ENCODE measurements at regions not wholly inside any gene's neighbourhood (a gene's known extent, or its start where the extent isn't known, plus 50 kb on each side); places are given as distances from the start of the nearest gene placed in this dataset.
A peak's percentile ranks its signal among the peaks of the same experiment; 100 is the strongest.
"Not testable (repeated sequence)": the region's sequence is repeated elsewhere in the genome, so short reads cannot be mapped to it uniquely, and the experiment has no call there.

DNA sequence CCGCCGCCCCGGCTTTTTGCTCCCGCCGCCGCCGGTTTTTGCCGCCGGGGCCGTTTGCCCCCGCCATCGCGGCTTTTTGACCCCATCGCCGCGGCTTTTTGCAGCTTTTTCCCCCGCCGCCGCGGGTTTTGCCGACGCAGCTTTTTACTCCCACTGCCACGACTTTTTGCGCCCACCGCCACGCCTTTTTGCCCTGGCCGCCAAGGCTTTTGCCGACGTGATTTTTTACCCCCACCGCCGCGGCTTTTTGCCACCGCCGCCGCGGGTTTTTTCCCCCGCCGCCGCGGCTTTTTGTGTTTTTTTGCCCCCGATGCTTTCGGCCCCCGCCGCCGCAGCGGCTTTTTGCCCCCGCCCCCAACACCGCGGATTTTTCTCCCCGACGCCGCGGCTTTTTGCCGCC lies 5001.9 kb upstream of the OR11H1 start:
- WGBS, 2 donors = 51 to 78% methylated on average over 6 to 11 of the region's 54 CpGs
- H3K4me1 ChIP-seq; ATAC-seq; DNase-seq; H3K27ac ChIP-seq; H3K9me3 ChIP-seq; H3K27me3 ChIP-seq; H3K36me3 ChIP-seq (replicated peaks in 1 of 2; ENCODE audit: insufficient read depth in 1 of 2, low read depth in 2 of 2); H3K4me3 ChIP-seq; intact Hi-C loops (cut with DNase I): not testable (repeated sequence)

DNA sequence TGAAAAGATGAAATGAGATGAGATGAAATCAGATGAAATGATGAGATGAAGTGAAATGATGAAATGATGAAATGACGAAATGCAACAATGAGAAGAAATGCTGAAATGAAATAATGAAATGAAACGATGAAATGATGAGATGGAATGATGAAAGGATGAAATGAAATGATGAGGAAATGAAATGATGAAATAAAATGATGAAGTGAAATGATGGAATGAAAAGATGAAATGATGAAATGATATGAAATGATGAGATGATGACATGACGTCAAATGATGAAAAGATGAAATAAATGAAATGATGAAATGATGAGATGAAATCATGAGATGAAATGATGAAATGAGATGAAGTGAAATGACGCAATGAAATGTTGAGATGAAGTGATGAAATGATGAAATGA lies 4996.9 kb upstream of the OR11H1 start:
- not testable (repeated sequence) for H3K9me3 ChIP-seq, H3K27ac ChIP-seq, ATAC-seq

DNA sequence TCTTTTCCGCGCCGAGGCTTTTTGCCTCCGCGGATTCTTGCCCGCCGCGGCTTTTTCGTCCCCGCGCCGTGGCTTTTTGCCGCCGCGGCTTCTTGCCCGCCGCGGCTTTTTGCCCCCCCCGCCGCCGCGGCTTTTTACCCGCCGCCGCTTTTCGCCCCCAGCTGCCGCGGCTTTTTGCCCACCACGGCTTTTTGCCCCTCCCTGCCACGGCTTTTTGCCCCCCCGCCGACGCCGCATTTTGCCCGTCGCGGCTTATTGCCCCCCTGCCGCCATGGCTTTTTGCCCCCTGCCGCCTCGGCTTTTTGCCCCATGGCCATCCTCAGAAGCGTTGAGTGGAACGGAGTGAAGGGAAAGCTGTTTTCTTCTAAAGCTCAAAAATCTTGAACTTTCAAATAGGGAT lies 4955.5 kb upstream of the OR11H1 start:
- H3K27me3 ChIP-seq; H3K4me1 ChIP-seq; ATAC-seq; intact Hi-C loops (cut with DNase I); DNase-seq; H3K27ac ChIP-seq; H3K36me3 ChIP-seq (replicated peaks in 1 of 2; ENCODE audit: insufficient read depth in 1 of 2, low read depth in 2 of 2); H3K9me3 ChIP-seq; H3K4me3 ChIP-seq: not testable (repeated sequence)
- 53 to 72% methylated on average over 12 to 41 of the region's 42 CpGs for WGBS, 2 donors

More for the DNA sequence above, 4996.9 kb upstream of the OR11H1 start:
- DNase-seq; H3K4me3 ChIP-seq; H3K4me1 ChIP-seq; H3K27me3 ChIP-seq; intact Hi-C loops (cut with DNase I); H3K36me3 ChIP-seq (replicated peaks in 1 of 2; ENCODE audit: insufficient read depth in 1 of 2, low read depth in 2 of 2): not testable (repeated sequence)
- no CpG with 5 or more reads among the region's 4 CpGs for WGBS, 2 donors

DNA sequence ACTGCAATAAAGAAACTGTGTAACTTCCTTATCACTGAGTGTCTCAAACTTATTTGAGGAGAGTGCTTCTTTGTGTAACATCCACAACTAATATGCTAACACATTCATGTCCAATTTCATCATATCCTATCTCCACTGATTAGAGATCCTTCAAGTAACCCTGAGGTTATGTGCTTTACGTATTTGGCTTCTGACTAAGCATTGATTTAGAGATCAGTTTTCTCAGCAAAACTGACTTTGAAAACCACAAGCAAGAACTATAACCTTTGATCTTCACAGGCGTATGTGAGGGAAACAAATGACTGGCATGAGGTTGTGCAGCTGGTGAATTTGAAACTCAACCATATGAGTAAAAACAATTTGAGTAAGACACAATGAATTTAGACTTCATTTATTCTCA lies 4926.9 kb upstream of the OR11H1 start:
- intact Hi-C loops (cut with DNase I) = not testable (repeated sequence)
- no CpG with 5 or more reads among the region's 2 CpGs for WGBS, 2 donors

DNA sequence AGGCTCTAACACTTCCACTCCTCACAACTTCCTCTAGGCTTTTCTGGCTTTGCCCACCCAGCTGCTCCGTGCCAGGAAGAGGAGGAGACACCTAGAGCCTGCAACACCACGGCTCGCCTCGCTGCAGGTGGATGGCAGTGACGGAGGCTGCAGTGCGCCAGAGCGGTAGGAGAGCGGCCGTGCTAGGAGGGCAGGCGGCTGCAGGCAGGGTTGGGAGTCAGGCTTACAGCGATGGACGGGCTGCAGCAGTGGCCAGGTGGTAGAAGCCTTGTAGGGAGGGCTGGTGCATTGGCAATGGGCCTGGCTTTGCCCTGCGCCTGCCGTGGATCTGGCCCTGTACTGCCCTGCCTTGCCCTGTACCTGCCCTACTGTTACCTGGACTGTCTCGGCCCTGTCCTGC lies 4896.0 kb upstream of the OR11H1 start:
- H3K36me3 ChIP-seq (replicated peaks in 1 of 2; ENCODE audit: insufficient read depth in 1 of 2, low read depth in 2 of 2); H3K27me3 ChIP-seq; H3K4me3 ChIP-seq; DNase-seq; H3K9me3 ChIP-seq; intact Hi-C loops (cut with DNase I); H3K27ac ChIP-seq; ATAC-seq; H3K4me1 ChIP-seq: not testable (repeated sequence)
- no CpG with 5 or more reads among the region's 15 CpGs for WGBS, 2 donors

More for the DNA sequence above, 4926.9 kb upstream of the OR11H1 start:
- not testable (repeated sequence) for H3K9me3 ChIP-seq; DNase-seq; H3K4me1 ChIP-seq; H3K4me3 ChIP-seq; H3K27me3 ChIP-seq; H3K27ac ChIP-seq; ATAC-seq; H3K36me3 ChIP-seq (replicated peaks in 1 of 2; ENCODE audit: insufficient read depth in 1 of 2, low read depth in 2 of 2)

DNA sequence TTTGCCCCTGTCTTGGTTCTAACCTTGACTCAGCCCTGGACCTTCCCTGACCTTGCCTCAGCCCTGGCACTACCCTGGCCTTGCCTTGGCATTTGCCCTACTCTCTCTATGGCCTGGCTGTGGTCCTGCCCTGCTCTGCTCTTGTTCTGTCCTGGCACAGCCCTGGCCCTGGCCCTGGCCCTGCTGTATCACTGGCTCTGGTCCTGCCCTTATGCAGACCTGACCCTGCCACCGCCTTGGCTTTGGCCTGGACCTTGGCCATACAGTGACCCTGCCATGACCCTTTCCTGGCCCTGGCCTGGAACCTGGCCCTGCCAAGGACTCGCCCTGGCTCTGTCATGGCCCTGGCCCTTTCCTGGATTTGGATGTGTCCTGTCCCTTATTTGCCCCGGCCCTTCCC lies 4892.7 kb upstream of the OR11H1 start:
- H3K4me3 ChIP-seq; H3K9me3 ChIP-seq; H3K27me3 ChIP-seq; DNase-seq; intact Hi-C loops (cut with DNase I); H3K36me3 ChIP-seq (replicated peaks in 1 of 2; ENCODE audit: insufficient read depth in 1 of 2, low read depth in 2 of 2); H3K27ac ChIP-seq; ATAC-seq; H3K4me1 ChIP-seq: not testable (repeated sequence)
- WGBS, 2 donors = no CpG with 5 or more reads among the region's 3 CpGs

DNA sequence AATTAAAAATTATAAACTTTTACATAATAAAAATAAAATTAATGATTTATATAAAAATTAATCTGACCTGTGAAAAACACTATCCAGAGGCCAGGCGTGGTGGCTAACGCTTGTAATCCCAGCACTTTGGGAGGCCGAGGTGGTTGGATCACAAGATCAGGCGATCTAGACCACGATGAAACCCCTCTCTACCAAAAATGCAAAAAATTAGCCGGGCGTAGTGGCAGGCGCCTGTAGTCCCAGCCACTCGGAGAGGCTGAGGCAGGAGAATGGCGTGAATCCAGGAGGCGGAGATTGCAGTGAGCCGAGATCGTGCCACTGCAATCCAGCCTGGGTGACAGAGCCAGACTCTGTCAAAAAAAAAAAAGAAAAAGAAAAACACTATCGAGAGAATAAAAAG lies 4865.2 kb upstream of the OR11H1 start:
- DNase-seq; H3K36me3 ChIP-seq (replicated peaks in 1 of 2; ENCODE audit: insufficient read depth in 1 of 2, low read depth in 2 of 2); H3K27ac ChIP-seq; ATAC-seq; H3K4me3 ChIP-seq; H3K4me1 ChIP-seq; H3K27me3 ChIP-seq; H3K9me3 ChIP-seq; intact Hi-C loops (cut with DNase I): not testable (repeated sequence)
- WGBS, 2 donors = 49 to 66% methylated on average over 13 to 14 of the region's 14 CpGs

DNA sequence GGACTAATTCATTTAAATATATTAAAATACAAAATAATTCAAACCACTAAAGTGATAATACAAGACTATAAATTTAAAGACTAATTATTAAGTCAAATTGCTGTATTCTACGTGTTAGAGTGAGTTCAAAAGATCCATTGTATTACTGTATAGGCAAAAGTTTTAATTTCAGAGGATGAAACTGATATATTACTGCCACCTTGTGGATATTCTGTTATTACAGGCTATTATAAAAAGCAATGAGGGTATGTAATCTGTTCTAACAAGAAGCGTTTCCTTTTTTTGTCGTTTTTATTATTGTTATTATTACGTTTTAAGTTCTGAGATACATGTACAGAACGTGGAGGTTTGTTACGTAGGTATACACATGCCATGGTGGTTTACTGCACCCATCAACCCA lies 4854.9 kb upstream of the OR11H1 start:
- H3K4me1 ChIP-seq; intact Hi-C loops (cut with DNase I); ATAC-seq; H3K4me3 ChIP-seq; H3K27ac ChIP-seq; H3K27me3 ChIP-seq; DNase-seq; H3K9me3 ChIP-seq; H3K36me3 ChIP-seq (replicated peaks in 1 of 2; ENCODE audit: insufficient read depth in 1 of 2, low read depth in 2 of 2): not testable (repeated sequence)
- 7 to 8% methylated on average over 6 of the region's 6 CpGs for WGBS, 2 donors
- TF ChIP-seq, protein P1, sequence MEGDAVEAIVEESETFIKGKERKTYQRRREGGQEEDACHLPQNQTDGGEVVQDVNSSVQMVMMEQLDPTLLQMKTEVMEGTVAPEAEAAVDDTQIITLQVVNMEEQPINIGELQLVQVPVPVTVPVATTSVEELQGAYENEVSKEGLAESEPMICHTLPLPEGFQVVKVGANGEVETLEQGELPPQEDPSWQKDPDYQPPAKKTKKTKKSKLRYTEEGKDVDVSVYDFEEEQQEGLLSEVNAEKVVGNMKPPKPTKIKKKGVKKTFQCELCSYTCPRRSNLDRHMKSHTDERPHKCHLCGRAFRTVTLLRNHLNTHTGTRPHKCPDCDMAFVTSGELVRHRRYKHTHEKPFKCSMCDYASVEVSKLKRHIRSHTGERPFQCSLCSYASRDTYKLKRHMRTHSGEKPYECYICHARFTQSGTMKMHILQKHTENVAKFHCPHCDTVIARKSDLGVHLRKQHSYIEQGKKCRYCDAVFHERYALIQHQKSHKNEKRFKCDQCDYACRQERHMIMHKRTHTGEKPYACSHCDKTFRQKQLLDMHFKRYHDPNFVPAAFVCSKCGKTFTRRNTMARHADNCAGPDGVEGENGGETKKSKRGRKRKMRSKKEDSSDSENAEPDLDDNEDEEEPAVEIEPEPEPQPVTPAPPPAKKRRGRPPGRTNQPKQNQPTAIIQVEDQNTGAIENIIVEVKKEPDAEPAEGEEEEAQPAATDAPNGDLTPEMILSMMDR (IDR thresholded peaks at IDR 0.05) = peak in 3 of 7 experiments; percentile 10 to 19 (median 11)

DNA sequence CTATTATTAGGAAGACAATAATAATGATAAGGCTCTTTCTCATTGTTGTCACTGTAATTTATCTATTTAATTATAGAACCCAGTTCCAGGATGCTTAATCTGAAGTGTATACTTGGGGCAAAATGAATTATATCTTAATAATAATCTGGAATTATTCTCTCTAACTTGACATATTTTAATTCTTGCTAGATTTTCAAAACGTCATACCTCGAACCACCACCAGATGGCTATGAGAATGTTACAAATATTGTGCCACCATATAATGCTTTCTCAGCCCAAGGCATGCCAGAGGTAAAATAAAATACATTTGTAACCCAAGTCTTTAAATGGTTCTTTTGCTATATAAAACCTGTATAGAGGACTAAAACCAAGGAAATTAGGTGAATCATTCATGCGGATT lies 4849.3 kb upstream of the OR11H1 start:
- H3K9me3 ChIP-seq; H3K36me3 ChIP-seq (replicated peaks in 1 of 2; ENCODE audit: insufficient read depth in 1 of 2, low read depth in 2 of 2); H3K4me1 ChIP-seq; intact Hi-C loops (cut with DNase I); H3K27me3 ChIP-seq; H3K27ac ChIP-seq; DNase-seq; H3K4me3 ChIP-seq; ATAC-seq: not testable (repeated sequence)
- 6 to 9% methylated on average over 1 to 3 of the region's 3 CpGs for WGBS, 2 donors

DNA sequence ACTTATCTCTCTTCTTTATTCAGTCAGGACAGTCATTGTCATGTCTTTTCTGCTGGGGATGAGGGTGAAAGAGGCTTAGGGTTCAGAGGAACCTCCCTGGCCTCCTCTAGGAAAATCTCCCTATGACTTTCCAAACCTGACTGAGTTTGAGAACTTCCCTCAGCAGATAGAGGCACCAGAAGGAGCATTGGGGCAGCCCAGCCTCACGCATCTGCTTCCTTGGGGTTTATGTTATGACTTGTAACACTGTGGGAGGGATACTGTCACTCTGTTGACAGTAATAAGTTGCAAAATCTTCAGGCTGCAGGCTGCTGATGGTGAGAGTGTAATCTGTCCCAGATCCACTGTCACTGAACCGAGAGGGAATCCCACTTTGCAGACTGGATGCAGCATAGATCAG lies 4842.6 kb upstream of the OR11H1 start:
- H3K27ac ChIP-seq; intact Hi-C loops (cut with DNase I); H3K4me3 ChIP-seq; H3K36me3 ChIP-seq (replicated peaks in 1 of 2; ENCODE audit: insufficient read depth in 1 of 2, low read depth in 2 of 2); ATAC-seq; H3K27me3 ChIP-seq; DNase-seq; H3K9me3 ChIP-seq; H3K4me1 ChIP-seq: not testable (repeated sequence)
- WGBS, 2 donors = 62% methylated on average over 1 of the region's 2 CpGs; no CpG with 5 or more reads in 1 of the 2 donors

DNA sequence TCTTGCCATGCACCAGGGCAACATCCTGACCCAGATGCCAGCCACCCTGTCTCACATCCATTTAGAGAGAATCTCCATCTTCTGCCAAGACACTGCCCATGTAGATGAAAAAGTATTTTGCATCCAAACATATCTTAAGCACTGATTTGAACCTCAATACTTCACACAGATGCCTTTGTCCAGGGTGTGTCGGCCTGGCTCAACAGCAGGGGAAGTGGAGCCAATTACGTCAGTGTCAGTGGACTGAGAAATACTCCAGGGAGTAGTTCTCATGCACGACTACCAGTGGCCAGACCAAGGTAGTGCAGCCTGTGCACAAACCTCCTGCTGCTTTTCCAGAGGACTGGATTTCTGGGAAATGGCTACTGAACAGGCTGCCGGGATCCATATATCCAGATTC lies 4840.7 kb upstream of the OR11H1 start:
- H3K27ac ChIP-seq; intact Hi-C loops (cut with DNase I); H3K4me3 ChIP-seq; ATAC-seq; H3K36me3 ChIP-seq (replicated peaks in 1 of 2; ENCODE audit: insufficient read depth in 1 of 2, low read depth in 2 of 2); H3K27me3 ChIP-seq; H3K4me1 ChIP-seq; H3K9me3 ChIP-seq: not testable (repeated sequence)
- 22 to 35% methylated on average over 3 of the region's 4 CpGs for WGBS, 2 donors
- DNase-seq = peak; percentile 12 to 25 (median 18)

DNA sequence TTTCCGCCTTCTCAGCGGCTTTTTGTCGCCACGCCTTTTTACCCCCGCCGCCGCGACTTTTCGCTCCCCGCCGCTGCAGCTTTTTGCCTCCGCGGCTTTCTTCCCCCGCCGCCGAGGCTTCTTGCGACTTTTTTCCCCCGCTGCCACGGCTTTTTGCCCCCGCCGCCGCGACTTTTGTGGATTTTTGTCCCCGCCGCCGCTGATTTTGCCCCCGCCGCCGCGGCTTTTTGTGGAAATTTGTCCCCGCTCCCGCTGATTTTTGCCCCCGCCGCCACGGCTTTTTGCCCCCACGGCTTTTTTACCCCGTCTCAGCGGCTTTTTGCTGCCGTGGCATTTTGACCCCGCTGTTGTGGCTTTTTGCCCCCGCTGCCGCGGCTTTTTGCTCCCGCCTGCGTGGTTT lies 4829.2 kb upstream of the OR11H1 start:
- DNase-seq; H3K4me1 ChIP-seq; ATAC-seq; H3K27ac ChIP-seq; H3K27me3 ChIP-seq; intact Hi-C loops (cut with DNase I); H3K9me3 ChIP-seq; H3K36me3 ChIP-seq (replicated peaks in 1 of 2; ENCODE audit: insufficient read depth in 1 of 2, low read depth in 2 of 2); H3K4me3 ChIP-seq: not testable (repeated sequence)
- 54 to 71% methylated on average over 7 to 38 of the region's 45 CpGs for WGBS, 2 donors

All from body of pancreas (tissue), 4 donors.